ENCODE measurements at regions not wholly inside any gene's neighbourhood (a gene's known extent, or its start where the extent isn't known, plus 50 kb on each side); places are given as distances from the start of the nearest gene placed in this dataset.

DNA sequence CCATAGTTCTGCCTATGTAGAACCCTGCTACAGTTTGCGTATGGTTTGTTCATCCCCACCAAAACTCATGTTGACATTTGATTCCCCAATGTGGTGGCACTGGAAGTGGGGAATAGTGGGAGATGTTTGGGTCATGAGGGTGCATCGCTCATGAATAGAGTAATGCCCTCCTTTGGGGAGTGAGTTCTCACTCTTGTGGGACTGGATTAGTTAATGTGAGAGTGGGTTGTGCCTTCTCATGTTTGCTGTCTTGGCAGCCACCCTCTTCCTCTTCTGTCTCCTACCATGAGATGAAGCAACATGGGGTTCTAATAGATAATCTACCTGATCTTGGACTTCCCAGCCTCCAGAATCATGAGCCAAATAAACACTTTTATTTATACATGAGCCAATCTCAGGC lies 237.2 kb upstream of the APCDD1 start:
- TF ChIP-seq, protein P1, sequence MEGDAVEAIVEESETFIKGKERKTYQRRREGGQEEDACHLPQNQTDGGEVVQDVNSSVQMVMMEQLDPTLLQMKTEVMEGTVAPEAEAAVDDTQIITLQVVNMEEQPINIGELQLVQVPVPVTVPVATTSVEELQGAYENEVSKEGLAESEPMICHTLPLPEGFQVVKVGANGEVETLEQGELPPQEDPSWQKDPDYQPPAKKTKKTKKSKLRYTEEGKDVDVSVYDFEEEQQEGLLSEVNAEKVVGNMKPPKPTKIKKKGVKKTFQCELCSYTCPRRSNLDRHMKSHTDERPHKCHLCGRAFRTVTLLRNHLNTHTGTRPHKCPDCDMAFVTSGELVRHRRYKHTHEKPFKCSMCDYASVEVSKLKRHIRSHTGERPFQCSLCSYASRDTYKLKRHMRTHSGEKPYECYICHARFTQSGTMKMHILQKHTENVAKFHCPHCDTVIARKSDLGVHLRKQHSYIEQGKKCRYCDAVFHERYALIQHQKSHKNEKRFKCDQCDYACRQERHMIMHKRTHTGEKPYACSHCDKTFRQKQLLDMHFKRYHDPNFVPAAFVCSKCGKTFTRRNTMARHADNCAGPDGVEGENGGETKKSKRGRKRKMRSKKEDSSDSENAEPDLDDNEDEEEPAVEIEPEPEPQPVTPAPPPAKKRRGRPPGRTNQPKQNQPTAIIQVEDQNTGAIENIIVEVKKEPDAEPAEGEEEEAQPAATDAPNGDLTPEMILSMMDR (IDR thresholded peaks at IDR 0.05), result no peak
- no peak for TF ChIP-seq SIN3A (IDR thresholded peaks at IDR 0.05; ENCODE audit: borderline replicate concordance, insufficient read depth, low read depth, low read length)
- TF ChIP-seq POLR2AphosphoS5 (IDR thresholded peaks at IDR 0.05; ENCODE audit: low read depth, low read length), result no peak
- TF ChIP-seq, protein P2, sequence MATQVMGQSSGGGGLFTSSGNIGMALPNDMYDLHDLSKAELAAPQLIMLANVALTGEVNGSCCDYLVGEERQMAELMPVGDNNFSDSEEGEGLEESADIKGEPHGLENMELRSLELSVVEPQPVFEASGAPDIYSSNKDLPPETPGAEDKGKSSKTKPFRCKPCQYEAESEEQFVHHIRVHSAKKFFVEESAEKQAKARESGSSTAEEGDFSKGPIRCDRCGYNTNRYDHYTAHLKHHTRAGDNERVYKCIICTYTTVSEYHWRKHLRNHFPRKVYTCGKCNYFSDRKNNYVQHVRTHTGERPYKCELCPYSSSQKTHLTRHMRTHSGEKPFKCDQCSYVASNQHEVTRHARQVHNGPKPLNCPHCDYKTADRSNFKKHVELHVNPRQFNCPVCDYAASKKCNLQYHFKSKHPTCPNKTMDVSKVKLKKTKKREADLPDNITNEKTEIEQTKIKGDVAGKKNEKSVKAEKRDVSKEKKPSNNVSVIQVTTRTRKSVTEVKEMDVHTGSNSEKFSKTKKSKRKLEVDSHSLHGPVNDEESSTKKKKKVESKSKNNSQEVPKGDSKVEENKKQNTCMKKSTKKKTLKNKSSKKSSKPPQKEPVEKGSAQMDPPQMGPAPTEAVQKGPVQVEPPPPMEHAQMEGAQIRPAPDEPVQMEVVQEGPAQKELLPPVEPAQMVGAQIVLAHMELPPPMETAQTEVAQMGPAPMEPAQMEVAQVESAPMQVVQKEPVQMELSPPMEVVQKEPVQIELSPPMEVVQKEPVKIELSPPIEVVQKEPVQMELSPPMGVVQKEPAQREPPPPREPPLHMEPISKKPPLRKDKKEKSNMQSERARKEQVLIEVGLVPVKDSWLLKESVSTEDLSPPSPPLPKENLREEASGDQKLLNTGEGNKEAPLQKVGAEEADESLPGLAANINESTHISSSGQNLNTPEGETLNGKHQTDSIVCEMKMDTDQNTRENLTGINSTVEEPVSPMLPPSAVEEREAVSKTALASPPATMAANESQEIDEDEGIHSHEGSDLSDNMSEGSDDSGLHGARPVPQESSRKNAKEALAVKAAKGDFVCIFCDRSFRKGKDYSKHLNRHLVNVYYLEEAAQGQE (IDR thresholded peaks at IDR 0.05; ENCODE audit: insufficient read depth in 1 of 2, low read depth in 2 of 2, low read length in 1 of 2), result no peak
- TF ChIP-seq TCF7L2 (IDR thresholded peaks at IDR 0.05; ENCODE audit: low read depth, low read length), result no peak

Measured in Panc1 (cell line).